ENCODE measurements at regions not wholly inside any gene's neighbourhood (a gene's known extent, or its start where the extent isn't known, plus 50 kb on each side); places are given as distances from the start of the nearest gene placed in this dataset.
A peak's percentile ranks its signal among the peaks of the same experiment; 100 is the strongest.

DNA sequence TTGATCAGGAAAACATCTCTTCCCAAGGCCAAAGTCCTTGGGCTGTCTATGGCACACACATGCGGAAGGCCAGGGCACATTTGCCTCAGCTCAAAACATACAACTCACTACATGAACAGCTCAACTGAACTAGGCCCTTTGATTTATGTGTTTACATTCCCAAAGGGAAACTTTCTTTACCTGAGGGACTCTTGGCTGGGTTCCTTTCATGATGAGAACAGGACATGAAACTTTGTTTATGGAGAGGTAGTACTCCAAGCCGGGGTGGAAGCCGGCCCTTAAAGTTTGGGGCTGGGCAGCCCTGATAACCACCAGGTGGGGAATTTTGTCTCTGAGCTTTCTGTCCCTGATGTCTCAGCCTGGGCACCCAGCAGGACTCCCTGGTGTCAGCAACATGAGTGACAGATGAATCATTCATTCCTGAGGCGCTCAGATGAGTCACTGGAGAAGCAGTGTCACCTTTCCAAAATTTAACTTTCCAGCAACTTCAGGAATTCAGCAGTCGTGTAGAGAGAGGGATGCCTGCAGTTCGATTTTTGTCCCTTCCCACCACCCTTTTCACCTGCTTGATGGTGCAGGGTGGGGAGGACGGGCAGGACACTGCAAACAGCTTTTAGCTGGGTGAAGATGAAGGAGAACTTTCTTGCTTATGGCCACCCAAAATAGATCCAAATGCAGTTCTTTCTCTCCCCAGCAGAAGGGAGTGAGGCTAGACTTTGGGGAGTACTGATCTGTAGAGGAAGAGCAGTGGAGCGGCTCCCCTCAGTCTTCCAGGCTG lies 331.6 kb downstream of the DYSF start:
- intact Hi-C loops (cut with DNase I): no loop called here
- H3K9me3 ChIP-seq: no peaks in the 10 kb centered on the region
- TF ChIP-seq POLR2A (IDR thresholded peaks at IDR 0.05) (no peak), CTCF (IDR thresholded peaks at IDR 0.05) (no peak)
- no peaks in the 10 kb centered on the region for H3K4me1 ChIP-seq
- WGBS (ENCODE audit: insufficient coverage, low coverage, low lambda C conversion rate, missing lambda C conversion rate): 66% methylated on average over 3 of the region's 8 CpGs
- H3K27ac ChIP-seq: no peak overlapping the region
- H3K27me3 ChIP-seq: no peaks in the 10 kb centered on the region
- H3K36me3 ChIP-seq: no peaks in the 10 kb centered on the region
- DNase-seq (no peak), ATAC-seq (peak in 1 of 4 donors; percentile 66)
- no peak overlapping the region for H3K4me3 ChIP-seq

DNA sequence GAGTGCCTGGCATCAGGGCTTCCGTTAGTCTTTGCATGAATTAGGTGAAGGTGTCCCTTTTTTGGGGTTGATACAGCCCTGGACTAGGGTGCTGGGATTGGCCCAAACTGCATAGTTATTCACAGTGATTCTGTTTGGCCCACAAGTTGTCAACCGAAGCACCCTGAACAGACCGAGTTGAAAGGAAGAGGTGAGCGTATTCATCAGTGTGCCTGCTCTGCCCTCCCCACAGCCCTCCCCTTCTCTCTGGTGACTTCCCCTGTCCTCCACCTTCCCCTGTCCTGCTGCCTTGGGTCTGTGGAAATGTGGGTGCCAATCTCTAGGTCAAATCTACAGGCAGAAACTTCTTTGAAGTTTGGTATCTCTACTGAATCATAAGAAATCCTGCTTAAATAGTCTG lies 330.5 kb downstream of the DYSF start:
- ATAC-seq: no peak
- H3K27ac ChIP-seq: no peak overlapping the region
- H3K4me3 ChIP-seq: no peak overlapping the region
- no peak for DNase-seq
- no peaks in the 10 kb centered on the region for H3K36me3 ChIP-seq
- no peaks in the 10 kb centered on the region for H3K4me1 ChIP-seq
- WGBS (ENCODE audit: insufficient coverage, low coverage, low lambda C conversion rate, missing lambda C conversion rate): no CpG with 5 or more reads among the region's 4 CpGs
- no peaks in the 10 kb centered on the region for H3K27me3 ChIP-seq
- H3K9me3 ChIP-seq: no peaks in the 10 kb centered on the region
- intact Hi-C loops (cut with DNase I): no loop called here
- TF ChIP-seq CTCF (IDR thresholded peaks at IDR 0.05): no peak
- no peak for TF ChIP-seq POLR2A (IDR thresholded peaks at IDR 0.05)

GRCh38 chr2:71783215-71783614 lies 329.9 kb downstream of the DYSF start:
- Histone ChIP-seq H3K27me3 (no peaks in the 10 kb centered on the region), H3K4me1 (no peaks in the 10 kb centered on the region), H3K27ac (no peak overlapping the region), H3K4me3 (no peak overlapping the region), H3K36me3 (no peaks in the 10 kb centered on the region), H3K9me3 (no peaks in the 10 kb centered on the region)
- DNase-seq (no peak), ATAC-seq (no peak)
- intact Hi-C loops (cut with DNase I): no loop called here
- TF ChIP-seq CTCF (IDR thresholded peaks at IDR 0.05) (no peak), POLR2A (IDR thresholded peaks at IDR 0.05) (no peak)

- intact Hi-C loops (cut with DNase I): no loop called here
- ATAC-seq (no peak), DNase-seq (no peak)
- Histone ChIP-seq H3K27me3 (no peaks in the 10 kb centered on the region), H3K4me3 (no peak overlapping the region), H3K27ac (no peak overlapping the region), H3K36me3 (no peaks in the 10 kb centered on the region), H3K4me1 (no peaks in the 10 kb centered on the region), H3K9me3 (no peaks in the 10 kb centered on the region)
- no CpG with 5 or more reads among the region's 3 CpGs for WGBS (ENCODE audit: insufficient coverage, low coverage, low lambda C conversion rate, missing lambda C conversion rate)
- TF ChIP-seq POLR2A (IDR thresholded peaks at IDR 0.05) (no peak), CTCF (IDR thresholded peaks at IDR 0.05) (no peak)
Observed at GRCh38 chr2:71782323-71782722, 329.0 kb downstream of the DYSF start.
